ENCODE measurements at regions not wholly inside any gene's neighbourhood (a gene's known extent, or its start where the extent isn't known, plus 50 kb on each side); places are given as distances from the start of the nearest gene placed in this dataset.

- TF ChIP-seq HDAC8 (tag; IDR thresholded peaks at IDR 0.05) = no peak
- TF ChIP-seq POLR2AphosphoS5 (IDR thresholded peaks at IDR 0.05; ENCODE audit: control insufficient read depth, insufficient read depth, low read depth, low read length) = no peak
- TF ChIP-seq SNRNP70 (optimal IDR thresholded peaks at IDR 0.05; ENCODE audit: low read depth, low read length) = no peak
- no peak for TF ChIP-seq EZH2 (IDR thresholded peaks at IDR 0.05; ENCODE audit: borderline replicate concordance, low read depth, low read length)
- TF ChIP-seq CEBPB (tag; IDR thresholded peaks at IDR 0.05) = no peak
- TF ChIP-seq ZKSCAN8 (CRISPR knock-in tag; IDR thresholded peaks at IDR 0.05) = no peak
- no peak for TF ChIP-seq NEUROD1 (IDR thresholded peaks at IDR 0.05; ENCODE audit: borderline replicate concordance, low read depth, low read length, partially characterized antibody)
- TF ChIP-seq SP1 (CRISPR knock-in tag; IDR thresholded peaks at IDR 0.05) = no peak
- TF ChIP-seq ATF6 (CRISPR knock-in tag; IDR thresholded peaks at IDR 0.05) = no peak
- TF ChIP-seq SAFB2 (IDR thresholded peaks at IDR 0.05; ENCODE audit: borderline replicate concordance, low read depth, low read length, severe bottlenecking) = no peak
- no peak for TF ChIP-seq BRF2 (IDR thresholded peaks at IDR 0.05; ENCODE audit: borderline replicate concordance, insufficient read depth, insufficient read length)
- no peak for TF ChIP-seq ZNF24 (IDR thresholded peaks at IDR 0.05)
- no peak for TF ChIP-seq E4F1 (CRISPR knock-in tag; IDR thresholded peaks at IDR 0.05; ENCODE audit: borderline replicate concordance)
- no peak for TF ChIP-seq MAFK (IDR thresholded peaks at IDR 0.05; ENCODE audit: low read length)
Measured at GRCh38 chr3:5041315-5041714, 62.1 kb downstream of the BHLHE40 start.

Measured in K562 (cell line).